Keratinocyte (primary cell): ENCODE measurements at regions not wholly inside any gene's neighbourhood (a gene's known extent, or its start where the extent isn't known, plus 50 kb on each side); places are given as distances from the start of the nearest gene placed in this dataset.

ENCODE experiments used
- CTCF ChIP-seq, 3 experiments: IDR thresholded peaks in 1 of 3; conservative IDR thresholded peaks in 1 of 3; optimal IDR thresholded peaks in 1 of 3; 2 replicates in 2 of 3; 3 replicates in 1 of 3; pipeline versions ENCODE3 to v1.5.1; 2011; ENCODE audit warnings: low read length in 3 of 3, mild to moderate bottlenecking in 3 of 3, moderate library complexity in 2 of 3, control low read depth in 1 of 3, inconsistent platforms in 1 of 3; ENCODE audit not compliant: insufficient read depth in 2 of 3; ENCODE audit errors: extremely low read depth in 1 of 3
- EZH2 ChIP-seq: IDR thresholded peaks from one replicate; pipeline ENCODE4 v1.6.1; 2012; ENCODE audit warnings: inconsistent platforms, mild to moderate bottlenecking, low read length, moderate library complexity

GRCh38 chr18:37937287-37937686 is 371.7 kb upstream of the CELF4 start:
- TF ChIP-seq CTCF (optimal IDR thresholded peaks at IDR 0.05 in 1 of 3, IDR thresholded peaks at IDR 0.05 in 1 of 3, conservative IDR thresholded peaks at IDR 0.05 in 1 of 3; ENCODE audit: extremely low read depth in 1 of 3, insufficient read depth in 2 of 3, low read length in 3 of 3) (peak in 1 of 3 experiments; percentile 16), EZH2 (no peak)
